GM18520 (cell line): ENCODE measurements at regions not wholly inside any gene's neighbourhood (a gene's known extent, or its start where the extent isn't known, plus 50 kb on each side); places are given as distances from the start of the nearest gene placed in this dataset.

ENCODE experiments used
- ATAC-seq: cut with Tn5 transposase; IDR thresholded peaks from one replicate; pipeline ENCODE4 v1.9.1; 2021; ENCODE audit not compliant: unreplicated experiment

- ATAC-seq = no peak
Observed at GRCh38 chr14:89613260-89614008, 196.4 kb upstream of the FOXN3 start.

GRCh38 chr14:89609500-89610100, 192.6 kb upstream of the FOXN3 start:
- no peak for ATAC-seq

- ATAC-seq = no peak
Observed at GRCh38 chr14:89607453-89607852, 190.4 kb upstream of the FOXN3 start.

GRCh38 chr14:89603938-89604480, 187.0 kb upstream of the FOXN3 start:
- ATAC-seq = no peak

- no peak for ATAC-seq
Observed at GRCh38 chr14:89600950-89601826, 184.2 kb upstream of the FOXN3 start.

- no peak for ATAC-seq
Observed at GRCh38 chr14:89600029-89600428, 183.0 kb upstream of the FOXN3 start.

GRCh38 chr14:89598548-89599186, 181.6 kb upstream of the FOXN3 start:
- ATAC-seq = no peak

GRCh38 chr14:89592961-89593360, 175.9 kb upstream of the FOXN3 start:
- ATAC-seq = no peak

GRCh38 chr14:89589400-89590118, 172.5 kb upstream of the FOXN3 start:
- ATAC-seq = no peak

GRCh38 chr14:89588840-89589296, 171.8 kb upstream of the FOXN3 start:
- no peak for ATAC-seq

GRCh38 chr14:89588016-89588415, 171.0 kb upstream of the FOXN3 start:
- ATAC-seq = no peak

GRCh38 chr14:89587136-89587420, 170.0 kb upstream of the FOXN3 start:
- no peak for ATAC-seq

GRCh38 chr14:89586258-89587135, 169.5 kb upstream of the FOXN3 start:
- no peak for ATAC-seq

- ATAC-seq = no peak
Observed at GRCh38 chr14:89578156-89578555, 161.1 kb upstream of the FOXN3 start.

GRCh38 chr14:89576960-89577359, 159.9 kb upstream of the FOXN3 start:
- ATAC-seq = no peak

GRCh38 chr14:89576145-89576927, 159.3 kb upstream of the FOXN3 start:
- no peak for ATAC-seq

- ATAC-seq = no peak
Observed at GRCh38 chr14:89575386-89576061, 158.5 kb upstream of the FOXN3 start.

- no peak for ATAC-seq
Observed at GRCh38 chr14:89574420-89574819, 157.4 kb upstream of the FOXN3 start.
